CD4-positive, alpha-beta T cell (primary cell): ENCODE measurements at regions not wholly inside any gene's neighbourhood (a gene's known extent, or its start where the extent isn't known, plus 50 kb on each side); places are given as distances from the start of the nearest gene placed in this dataset.

Experiments
- ATAC-seq: fragments of 200-7000 bp; cut with Tn5 transposase; one replicate; pipeline ENCODE4 v1.10.0; 2022; ENCODE audit warnings: mild to moderate bottlenecking; ENCODE audit not compliant: poor library complexity
- CTCF ChIA-PET: fragments of 350-600 bp; sonication (Branson Sonifier 250); formaldehyde crosslinking; loops from one replicate; lab custom pipeline; 2021; ENCODE audit warnings: antibody characterized with exemption, inconsistent platforms; lab: Charles Lee
- POLR2A ChIA-PET: fragments of 350-600 bp; sonication (Branson Sonifier 250); formaldehyde crosslinking; loops from one replicate; lab custom pipeline; 2021; ENCODE audit warnings: antibody characterized with exemption, inconsistent platforms; lab: Charles Lee
- DNase-seq, 14 experiments: peaks; one replicate each; pipeline ENCODE4 v3.0.0-alpha.2; 2013 to 2020; ENCODE audit warnings: mixed read lengths in 2 of 14
- H3K27ac ChIP-seq, 2 donors: one replicate each; pipeline versions ENCODE4 v1.5.1 to v1.7.0; 2013; ENCODE audit warnings: low read length in 2 of 2, low read depth in 1 of 2, mild to moderate bottlenecking in 1 of 2
- H3K27me3 ChIP-seq, 2 experiments: 1 replicate in 1 of 2; 2 replicates in 1 of 2; pipeline versions ENCODE4 v1.6.1 to v1.7.0; 2013; ENCODE audit warnings: low read length in 2 of 2, control low read depth in 1 of 2, mild to moderate bottlenecking in 1 of 2, moderate library complexity in 1 of 2; ENCODE audit not compliant: insufficient read depth in 2 of 2, control insufficient read depth in 1 of 2
- H3K36me3 ChIP-seq: one replicate; pipeline ENCODE4 v1.6.1; 2013; ENCODE audit warnings: low read length, control low read depth; ENCODE audit not compliant: insufficient read depth
- H3K4me1 ChIP-seq: one replicate; pipeline ENCODE4 v1.6.1; 2013; ENCODE audit warnings: low read length, control low read depth; ENCODE audit not compliant: insufficient read depth
- H3K4me3 ChIP-seq: one replicate; pipeline ENCODE4 v1.5.1; 2013; ENCODE audit warnings: mild to moderate bottlenecking, low read length, moderate library complexity
- H3K9me3 ChIP-seq, 2 experiments: 1 replicate in 1 of 2; 2 replicates in 1 of 2; pipeline versions ENCODE4 v1.6.1 to v1.7.0; 2013; ENCODE audit warnings: low read length in 2 of 2, mild to moderate bottlenecking in 2 of 2, control low read depth in 1 of 2, moderate library complexity in 1 of 2; ENCODE audit not compliant: control insufficient read depth in 1 of 2, insufficient read depth in 1 of 2
- H3K27ac Mint-ChIP-seq: one replicate; pipeline ENCODE4 v1.8.0; 2020; ENCODE audit warnings: mixed read lengths
- H3K27me3 Mint-ChIP-seq: one replicate; pipeline ENCODE4 v1.8.0; 2021; ENCODE audit warnings: mixed read lengths
- H3K36me3 Mint-ChIP-seq: one replicate; pipeline ENCODE4 v1.8.0; 2021; ENCODE audit warnings: low read depth, mixed read lengths
- H3K4me1 Mint-ChIP-seq: one replicate; pipeline ENCODE4 v1.8.0; 2021; ENCODE audit warnings: low read depth, mixed read lengths
- H3K4me3 Mint-ChIP-seq: one replicate; pipeline ENCODE4 v1.8.0; 2020; ENCODE audit warnings: mild to moderate bottlenecking, mixed read lengths
- H3K9me3 Mint-ChIP-seq: one replicate; pipeline ENCODE4 v1.8.0; 2020; ENCODE audit warnings: mixed read lengths
- intact Hi-C, 2 experiments: fragments of 100-400 bp; cut with DNase I in 1 of 2; cut with micrococcal nuclease in 1 of 2; formaldehyde crosslinking; loops; one replicate each; pipeline versions ENCODE4 v1.15.1 to v1.9.0; 2023 to 2025; cut with DNase I, micrococcal nuclease
- TF ChIP-seq, protein P1 (sequence below): fragments of 200-600 bp; IDR thresholded peaks from one replicate; pipeline ENCODE4 v1.8.0; 2022; ENCODE audit warnings: antibody characterized with exemption, mild to moderate bottlenecking

DNA sequence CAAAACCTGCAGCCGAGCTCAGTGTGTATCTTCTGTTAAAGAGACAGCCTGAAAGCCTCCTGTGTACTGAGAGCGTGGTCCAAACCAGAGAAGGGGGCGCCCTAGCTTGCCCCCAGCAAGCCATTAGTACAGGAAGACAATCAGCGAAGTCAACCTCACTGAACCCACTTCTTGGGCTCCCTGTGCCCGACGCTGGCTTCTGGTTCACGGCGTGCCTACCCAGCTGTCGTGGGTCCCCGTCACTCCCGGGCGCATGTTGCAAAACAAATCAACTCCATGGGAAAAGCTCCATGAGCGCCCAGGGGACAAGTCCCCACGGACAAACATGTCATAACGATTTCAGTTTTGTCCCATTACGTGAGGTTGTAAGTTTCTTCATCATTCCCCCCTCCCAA lies 326.9 kb downstream of the SH3GL2 start:
- Histone ChIP-seq H3K4me3 (no peak overlapping the region), H3K27me3 (peaks cover 10 to 19% of the 10 kb centered on the region in 2 experiments), H3K36me3 (no peaks in the 10 kb centered on the region), H3K4me1 (no peaks in the 10 kb centered on the region), H3K27ac (no peak overlapping the region), H3K9me3 (peaks cover 0 to 25% of the 10 kb centered on the region in 2 experiments)
- ChIA-PET CTCF (no interaction called here), POLR2A (no interaction called here)
- ATAC-seq: no peak
- Mint-ChIP-seq H3K36me3 (no peaks in the 10 kb centered on the region), H3K27me3 (peaks cover 31% of the 10 kb centered on the region), H3K4me1 (no peaks in the 10 kb centered on the region), H3K27ac (no peak overlapping the region), H3K4me3 (no peak overlapping the region), H3K9me3 (peaks cover 2% of the 10 kb centered on the region)
- TF ChIP-seq, protein P1, sequence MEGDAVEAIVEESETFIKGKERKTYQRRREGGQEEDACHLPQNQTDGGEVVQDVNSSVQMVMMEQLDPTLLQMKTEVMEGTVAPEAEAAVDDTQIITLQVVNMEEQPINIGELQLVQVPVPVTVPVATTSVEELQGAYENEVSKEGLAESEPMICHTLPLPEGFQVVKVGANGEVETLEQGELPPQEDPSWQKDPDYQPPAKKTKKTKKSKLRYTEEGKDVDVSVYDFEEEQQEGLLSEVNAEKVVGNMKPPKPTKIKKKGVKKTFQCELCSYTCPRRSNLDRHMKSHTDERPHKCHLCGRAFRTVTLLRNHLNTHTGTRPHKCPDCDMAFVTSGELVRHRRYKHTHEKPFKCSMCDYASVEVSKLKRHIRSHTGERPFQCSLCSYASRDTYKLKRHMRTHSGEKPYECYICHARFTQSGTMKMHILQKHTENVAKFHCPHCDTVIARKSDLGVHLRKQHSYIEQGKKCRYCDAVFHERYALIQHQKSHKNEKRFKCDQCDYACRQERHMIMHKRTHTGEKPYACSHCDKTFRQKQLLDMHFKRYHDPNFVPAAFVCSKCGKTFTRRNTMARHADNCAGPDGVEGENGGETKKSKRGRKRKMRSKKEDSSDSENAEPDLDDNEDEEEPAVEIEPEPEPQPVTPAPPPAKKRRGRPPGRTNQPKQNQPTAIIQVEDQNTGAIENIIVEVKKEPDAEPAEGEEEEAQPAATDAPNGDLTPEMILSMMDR: no peak
- intact Hi-C loops: no loop called here
- no peak for DNase-seq

DNA sequence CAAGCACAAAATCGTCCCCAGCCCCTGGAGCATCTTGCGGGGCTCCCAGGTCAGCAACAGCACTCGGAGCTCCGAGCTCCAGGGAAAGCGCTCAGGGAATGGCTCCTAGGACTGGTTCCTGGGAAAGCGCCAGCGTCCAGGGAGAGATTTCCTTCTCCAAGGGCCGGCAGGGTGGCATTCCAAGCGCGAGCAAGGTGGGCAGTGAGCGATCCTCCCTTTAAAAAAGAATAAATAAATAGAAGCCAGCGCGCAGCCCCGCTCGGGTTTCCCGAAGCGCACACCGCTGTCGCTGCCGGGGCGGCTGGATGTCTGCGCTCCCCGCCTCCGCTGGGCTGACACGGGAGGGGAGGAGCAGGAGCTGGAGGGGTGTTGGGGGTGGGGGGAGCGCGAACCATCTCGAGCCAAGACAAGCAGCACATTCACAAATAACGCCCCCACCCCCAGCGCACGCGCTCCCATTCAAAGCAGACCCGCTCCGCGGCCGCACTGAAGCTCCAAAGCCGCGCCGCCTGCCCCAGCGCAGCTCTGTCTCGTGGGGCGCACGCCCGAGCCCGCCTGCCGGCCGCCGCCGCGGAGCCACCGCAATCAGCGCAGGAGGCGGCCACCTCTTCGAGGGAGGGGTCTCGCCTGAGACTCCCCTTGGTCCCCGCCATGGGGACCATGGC lies 327.4 kb downstream of the SH3GL2 start:
- ChIA-PET POLR2A (no interaction called here), CTCF (no interaction called here)
- intact Hi-C loops: no loop called here
- H3K27me3 Mint-ChIP-seq: peaks cover 31% of the 10 kb centered on the region
- H3K27ac Mint-ChIP-seq: no peak overlapping the region
- Histone ChIP-seq H3K9me3 (peaks cover 0 to 25% of the 10 kb centered on the region in 2 experiments), H3K27me3 (peaks cover 10 to 19% of the 10 kb centered on the region in 2 experiments), H3K27ac (no peak overlapping the region), H3K4me3 (no peak overlapping the region), H3K4me1 (no peaks in the 10 kb centered on the region), H3K36me3 (no peaks in the 10 kb centered on the region)
- no peaks in the 10 kb centered on the region for H3K36me3 Mint-ChIP-seq
- H3K9me3 Mint-ChIP-seq: peaks cover 2% of the 10 kb centered on the region
- DNase-seq (no peak), ATAC-seq (no peak)
- TF ChIP-seq, protein P1: no peak
- no peak overlapping the region for H3K4me3 Mint-ChIP-seq
- no peaks in the 10 kb centered on the region for H3K4me1 Mint-ChIP-seq

DNA sequence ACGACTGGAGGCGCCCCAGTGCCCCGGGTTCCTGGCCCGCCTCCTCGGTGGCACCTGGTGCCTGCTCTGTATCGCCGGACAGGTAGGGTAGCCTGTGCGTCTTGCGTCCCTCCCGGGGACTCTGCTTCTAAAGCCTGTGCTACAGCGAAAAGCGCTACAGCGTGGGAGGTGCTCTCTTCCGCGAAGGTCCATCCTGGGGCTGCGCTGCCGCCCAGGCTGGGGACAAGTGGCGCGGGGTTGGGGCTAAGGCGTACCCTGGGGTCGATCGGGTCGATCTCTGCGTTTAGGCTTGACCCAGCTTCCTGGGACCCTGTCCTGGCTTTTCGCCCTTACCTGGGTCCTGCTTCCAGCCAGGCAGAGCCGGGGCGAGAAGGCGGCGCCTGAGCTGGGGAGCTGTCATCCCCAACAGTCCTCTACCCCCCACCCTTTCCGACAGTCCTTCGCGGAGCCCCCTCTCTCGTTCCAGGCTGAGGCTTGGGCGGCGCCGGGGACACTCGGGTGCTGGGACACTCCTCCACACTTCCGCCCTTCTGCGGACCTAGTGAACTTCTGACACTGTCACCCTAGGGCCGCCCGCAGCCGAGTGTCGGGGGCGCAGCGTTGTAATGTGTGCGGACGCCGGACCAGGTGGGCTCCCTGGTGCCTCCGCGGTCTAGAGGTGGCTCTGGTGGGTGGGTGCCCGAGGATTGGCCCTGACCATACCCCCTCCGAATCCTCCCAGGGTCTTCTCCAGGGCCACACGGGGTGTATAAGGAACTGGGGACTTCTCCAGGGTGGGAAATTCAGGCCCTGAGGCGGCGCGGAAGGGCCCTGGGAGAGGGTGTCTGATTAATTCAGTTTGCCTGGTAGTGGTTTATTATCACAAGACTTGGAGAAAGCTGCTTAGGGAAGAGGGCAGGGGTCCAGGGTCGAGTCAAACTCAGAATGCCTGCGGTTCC lies 328.2 kb downstream of the SH3GL2 start:
- TF ChIP-seq, protein P1: no peak
- ChIA-PET CTCF (no interaction called here), POLR2A (no interaction called here)
- no peak for DNase-seq
- no peak overlapping the region for H3K27ac ChIP-seq
- Mint-ChIP-seq H3K4me1 (no peaks in the 10 kb centered on the region), H3K27ac (no peak overlapping the region), H3K4me3 (no peak overlapping the region), H3K36me3 (no peaks in the 10 kb centered on the region), H3K27me3 (peaks cover 31% of the 10 kb centered on the region), H3K9me3 (peaks cover 2% of the 10 kb centered on the region)
- H3K27me3 ChIP-seq: peaks cover 10 to 19% of the 10 kb centered on the region in 2 experiments
- intact Hi-C loops: no loop called here
- peaks cover 0 to 25% of the 10 kb centered on the region in 2 experiments for H3K9me3 ChIP-seq
- no peaks in the 10 kb centered on the region for H3K36me3 ChIP-seq
- H3K4me1 ChIP-seq: no peaks in the 10 kb centered on the region
- no peak overlapping the region for H3K4me3 ChIP-seq
- no peak for ATAC-seq
